ENCODE measurements at regions not wholly inside any gene's neighbourhood (a gene's known extent, or its start where the extent isn't known, plus 50 kb on each side); places are given as distances from the start of the nearest gene placed in this dataset.
"Not testable (repeated sequence)": the region's sequence is repeated elsewhere in the genome, so short reads cannot be mapped to it uniquely, and the experiment has no call there.

DNA sequence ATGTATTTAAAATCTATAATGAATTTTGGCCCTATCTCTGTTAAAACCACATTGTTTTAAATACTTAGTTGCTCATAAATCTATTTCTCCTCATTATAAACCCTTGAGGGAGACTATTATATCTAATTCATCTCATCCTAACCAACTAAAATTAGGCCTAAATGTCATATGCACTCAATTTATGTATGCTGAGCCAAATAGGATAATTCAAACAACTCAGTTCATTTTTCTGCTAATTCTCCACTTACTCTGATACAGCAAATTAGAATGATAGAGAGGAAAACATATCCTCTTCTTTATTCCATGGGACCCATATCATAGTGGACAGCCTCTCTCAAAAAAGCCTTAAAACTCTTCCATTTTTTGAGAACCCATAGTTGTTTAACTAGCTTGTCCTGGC is 80.3 kb upstream of the TET2 start:
- intact Hi-C loops (cut with DNase I; ENCODE audit: low total_unique reads): no loop called here
- no peak for TF ChIP-seq POLR2AphosphoS5 (IDR thresholded peaks at IDR 0.05)
- TF ChIP-seq POLR2A (IDR thresholded peaks at IDR 0.05): no peak
- TF ChIP-seq, protein P1, sequence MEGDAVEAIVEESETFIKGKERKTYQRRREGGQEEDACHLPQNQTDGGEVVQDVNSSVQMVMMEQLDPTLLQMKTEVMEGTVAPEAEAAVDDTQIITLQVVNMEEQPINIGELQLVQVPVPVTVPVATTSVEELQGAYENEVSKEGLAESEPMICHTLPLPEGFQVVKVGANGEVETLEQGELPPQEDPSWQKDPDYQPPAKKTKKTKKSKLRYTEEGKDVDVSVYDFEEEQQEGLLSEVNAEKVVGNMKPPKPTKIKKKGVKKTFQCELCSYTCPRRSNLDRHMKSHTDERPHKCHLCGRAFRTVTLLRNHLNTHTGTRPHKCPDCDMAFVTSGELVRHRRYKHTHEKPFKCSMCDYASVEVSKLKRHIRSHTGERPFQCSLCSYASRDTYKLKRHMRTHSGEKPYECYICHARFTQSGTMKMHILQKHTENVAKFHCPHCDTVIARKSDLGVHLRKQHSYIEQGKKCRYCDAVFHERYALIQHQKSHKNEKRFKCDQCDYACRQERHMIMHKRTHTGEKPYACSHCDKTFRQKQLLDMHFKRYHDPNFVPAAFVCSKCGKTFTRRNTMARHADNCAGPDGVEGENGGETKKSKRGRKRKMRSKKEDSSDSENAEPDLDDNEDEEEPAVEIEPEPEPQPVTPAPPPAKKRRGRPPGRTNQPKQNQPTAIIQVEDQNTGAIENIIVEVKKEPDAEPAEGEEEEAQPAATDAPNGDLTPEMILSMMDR (IDR thresholded peaks at IDR 0.05 in 8 of 11, conservative IDR thresholded peaks at IDR 0.05 in 3 of 11): no peak
- no peaks in the 10 kb centered on the region for H3K36me3 ChIP-seq
- no peak overlapping the region for H3K4me3 ChIP-seq
- H3K27ac ChIP-seq: no peak overlapping the region
- H3K9me3 ChIP-seq: no peaks in the 10 kb centered on the region
- peaks cover 0 to 10% (median 8%) of the 10 kb centered on the region in 6 donors for H3K4me1 ChIP-seq
- H3K27me3 ChIP-seq (replicated peaks in 1 of 7): no peaks in the 10 kb centered on the region
- no peak for DNase-seq

DNA sequence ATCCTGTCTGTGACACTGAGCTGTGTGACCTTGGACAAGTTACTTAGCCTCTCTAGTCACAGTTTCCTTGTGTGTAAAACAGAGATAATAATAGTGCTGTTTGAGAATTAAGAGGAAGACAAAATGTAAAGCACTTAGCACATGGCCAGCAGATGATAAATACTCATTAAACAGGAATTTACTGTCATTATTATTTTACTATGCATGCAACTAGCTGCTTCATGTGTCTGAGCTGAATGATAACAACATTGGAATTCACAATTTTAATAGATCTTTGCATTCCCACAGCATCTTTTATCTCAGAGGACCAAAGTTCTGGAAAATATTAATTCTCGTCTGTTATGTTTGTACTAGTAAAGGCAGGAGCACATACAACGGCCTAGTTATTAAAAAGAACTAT is 79.2 kb upstream of the TET2 start:
- DNase-seq: no peak
- no peaks in the 10 kb centered on the region for H3K4me1 ChIP-seq
- intact Hi-C loops (cut with DNase I; ENCODE audit: low total_unique reads): no loop called here
- H3K27me3 ChIP-seq (replicated peaks in 1 of 7): no peaks in the 10 kb centered on the region
- WGBS, 5 donors: 84 to 92% (median 90%) methylated on average over 2 of the region's 2 CpGs
- no peaks in the 10 kb centered on the region for H3K36me3 ChIP-seq
- H3K9me3 ChIP-seq: no peaks in the 10 kb centered on the region
- H3K4me3 ChIP-seq: no peak overlapping the region
- TF ChIP-seq, protein P1 (IDR thresholded peaks at IDR 0.05 in 8 of 11, conservative IDR thresholded peaks at IDR 0.05 in 3 of 11): no peak
- TF ChIP-seq POLR2AphosphoS5 (IDR thresholded peaks at IDR 0.05) (no peak), POLR2A (IDR thresholded peaks at IDR 0.05) (no peak)
- no peak overlapping the region for H3K27ac ChIP-seq

DNA sequence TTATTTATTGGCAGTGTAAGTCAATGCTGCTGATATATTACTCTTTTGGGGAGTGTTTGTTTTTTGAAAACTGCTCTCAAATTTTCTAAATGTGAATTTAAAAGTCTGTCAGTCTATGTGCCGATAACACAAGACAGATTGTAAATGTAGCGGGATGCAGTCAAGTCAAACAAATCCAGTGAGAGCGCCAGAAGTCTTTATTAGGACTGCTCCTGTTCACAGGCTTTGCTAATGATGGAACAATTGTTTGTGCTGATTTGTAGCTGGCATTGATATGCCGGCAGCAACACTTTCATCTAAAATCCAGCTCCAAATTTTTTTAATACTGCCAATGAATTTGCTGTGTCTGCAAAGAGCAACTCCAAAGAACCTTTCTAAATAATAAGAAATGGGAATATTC is 78.7 kb upstream of the TET2 start:
- DNase-seq: no peak
- TF ChIP-seq POLR2A (IDR thresholded peaks at IDR 0.05) (no peak), POLR2AphosphoS5 (IDR thresholded peaks at IDR 0.05) (no peak)
- TF ChIP-seq, protein P1 (IDR thresholded peaks at IDR 0.05 in 8 of 11, conservative IDR thresholded peaks at IDR 0.05 in 3 of 11): no peak
- intact Hi-C loops (cut with DNase I; ENCODE audit: low total_unique reads): no loop called here

DNA sequence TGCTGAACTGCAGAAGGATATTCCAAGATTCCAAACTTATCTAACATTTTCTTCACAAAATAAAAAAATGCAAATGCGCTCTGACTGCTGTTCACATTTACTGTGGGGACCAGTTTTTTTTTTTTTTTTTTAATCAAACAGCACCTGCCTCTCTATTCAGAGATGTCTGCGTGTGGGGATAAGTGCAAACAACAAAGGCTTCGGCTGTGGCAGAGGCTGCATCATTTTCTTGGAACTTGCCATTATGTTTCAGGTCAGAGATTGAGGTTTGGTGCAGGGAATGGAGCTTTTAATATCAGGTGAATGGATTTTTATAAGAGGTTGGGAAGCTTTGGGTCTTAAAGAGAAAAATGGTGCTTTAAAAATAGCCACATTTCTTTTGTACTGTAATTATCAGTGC is 78.2 kb upstream of the TET2 start:
- 87 to 95% (median 93%) methylated on average over 3 of the region's 3 CpGs for WGBS, 5 donors
- Histone ChIP-seq H3K27ac (no peak overlapping the region), H3K4me1 (no peaks in the 10 kb centered on the region), H3K9me3 (no peaks in the 10 kb centered on the region), H3K4me3 (no peak overlapping the region), H3K27me3 (replicated peaks in 1 of 7) (no peaks in the 10 kb centered on the region), H3K36me3 (no peaks in the 10 kb centered on the region)
- intact Hi-C loops (cut with DNase I; ENCODE audit: low total_unique reads): no loop called here
- DNase-seq: no peak
- no peak for TF ChIP-seq POLR2A (IDR thresholded peaks at IDR 0.05)
- TF ChIP-seq, protein P1 (IDR thresholded peaks at IDR 0.05 in 8 of 11, conservative IDR thresholded peaks at IDR 0.05 in 3 of 11): no peak
- no peak for TF ChIP-seq POLR2AphosphoS5 (IDR thresholded peaks at IDR 0.05)

More for the DNA sequence above, 78.7 kb upstream of the TET2 start:
- Histone ChIP-seq H3K27ac (no peak overlapping the region), H3K9me3 (no peaks in the 10 kb centered on the region), H3K27me3 (replicated peaks in 1 of 7) (no peaks in the 10 kb centered on the region), H3K4me1 (no peaks in the 10 kb centered on the region), H3K4me3 (no peak overlapping the region), H3K36me3 (no peaks in the 10 kb centered on the region)
- WGBS, 5 donors: 89 to 93% (median 92%) methylated on average over 4 of the region's 4 CpGs

DNA sequence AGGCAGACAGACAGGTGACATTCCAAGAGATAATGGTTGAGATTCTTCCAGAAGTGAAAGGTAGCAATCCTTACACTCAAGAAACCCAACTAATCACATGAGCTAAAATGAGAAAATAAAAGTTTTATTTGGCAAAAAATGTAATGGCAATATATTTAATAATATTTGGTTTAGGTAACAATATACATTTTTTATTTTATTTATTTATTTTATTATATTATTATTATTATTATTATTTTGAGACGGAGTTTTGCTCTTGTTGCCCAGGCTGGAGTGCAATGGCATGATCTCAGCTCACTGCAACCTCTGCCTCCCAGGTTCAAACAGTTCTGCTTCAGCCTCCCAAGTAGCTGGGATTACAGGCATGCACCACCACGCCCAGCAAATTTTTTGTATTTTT is 74.6 kb upstream of the TET2 start:
- WGBS, 5 donors: 86 to 96% (median 92%) methylated on average over 2 of the region's 2 CpGs

More for the DNA sequence above, 74.6 kb upstream of the TET2 start:
- H3K36me3 ChIP-seq; DNase-seq; H3K27me3 ChIP-seq (replicated peaks in 1 of 7); H3K9me3 ChIP-seq; intact Hi-C loops (cut with DNase I; ENCODE audit: low total_unique reads); H3K4me3 ChIP-seq; H3K4me1 ChIP-seq; H3K27ac ChIP-seq: not testable (repeated sequence)
